ENCODE measurements at regions not wholly inside any gene's neighbourhood (a gene's known extent, or its start where the extent isn't known, plus 50 kb on each side); places are given as distances from the start of the nearest gene placed in this dataset.
"Not testable (repeated sequence)": the region's sequence is repeated elsewhere in the genome, so short reads cannot be mapped to it uniquely, and the experiment has no call there.

DNA sequence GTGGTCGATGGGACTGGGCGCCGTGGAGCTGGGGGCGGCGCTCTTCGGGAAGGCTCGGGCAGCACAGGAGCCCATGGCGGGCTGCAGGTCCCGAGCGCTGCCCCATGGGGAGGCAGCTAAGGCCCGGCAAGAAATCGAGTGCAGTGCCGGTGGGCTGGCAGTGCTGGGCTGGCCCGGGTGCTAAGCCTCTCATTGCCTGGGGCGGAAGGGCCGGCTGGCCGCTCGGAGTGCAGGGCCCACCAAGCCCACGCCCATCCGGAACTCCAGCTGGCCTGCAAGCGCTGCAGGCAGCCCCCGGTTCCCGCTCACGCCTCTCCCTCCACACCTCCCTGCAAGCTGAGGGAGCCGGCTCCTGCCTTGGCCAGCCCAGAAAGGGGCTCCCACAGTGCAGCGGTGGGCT lies 748.4 kb upstream of the NRXN1 start:
- Histone ChIP-seq H3K4me3 (ENCODE audit: control insufficient read depth in 2 of 3, extremely low read depth in 1 of 3, insufficient read depth in 2 of 3, low read depth in 1 of 3, low read length in 3 of 3) (no peak overlapping the region), H3K9ac (ENCODE audit: control insufficient read depth, extremely low read depth, insufficient read depth, low read length) (no peak overlapping the region), H3K4me2 (ENCODE audit: control insufficient read depth, extremely low read depth, insufficient read depth, low read depth, low read length) (no peak overlapping the region), H3K27me3 (ENCODE audit: control insufficient read depth, extremely low read depth, insufficient read depth, low read length) (no peaks in the 10 kb centered on the region), H4K20me1 (ENCODE audit: control insufficient read depth, extremely low read depth, insufficient read depth, low read length) (no peaks in the 10 kb centered on the region), H3K9me3 (ENCODE audit: control insufficient read depth, low read depth, low read length) (no peaks in the 10 kb centered on the region), H3K9me1 (ENCODE audit: control insufficient read depth, extremely low read depth, insufficient read depth, low read length) (no peaks in the 10 kb centered on the region), H3K4me1 (ENCODE audit: control insufficient read depth, extremely low read depth, insufficient read depth, low read length) (no peaks in the 10 kb centered on the region), H3K79me2 (ENCODE audit: control insufficient read depth, insufficient read depth, low read length) (no peaks in the 10 kb centered on the region), H2AFZ (ENCODE audit: control insufficient read depth, low read length) (no peak overlapping the region), H3K36me3 (ENCODE audit: control insufficient read depth in 2 of 2, extremely low read depth in 1 of 2, insufficient read depth in 2 of 2, low read length in 2 of 2) (no peaks in the 10 kb centered on the region), H3K27ac (ENCODE audit: control insufficient read depth, insufficient read depth, low read length) (no peak overlapping the region)
- TF ChIP-seq, protein P1, sequence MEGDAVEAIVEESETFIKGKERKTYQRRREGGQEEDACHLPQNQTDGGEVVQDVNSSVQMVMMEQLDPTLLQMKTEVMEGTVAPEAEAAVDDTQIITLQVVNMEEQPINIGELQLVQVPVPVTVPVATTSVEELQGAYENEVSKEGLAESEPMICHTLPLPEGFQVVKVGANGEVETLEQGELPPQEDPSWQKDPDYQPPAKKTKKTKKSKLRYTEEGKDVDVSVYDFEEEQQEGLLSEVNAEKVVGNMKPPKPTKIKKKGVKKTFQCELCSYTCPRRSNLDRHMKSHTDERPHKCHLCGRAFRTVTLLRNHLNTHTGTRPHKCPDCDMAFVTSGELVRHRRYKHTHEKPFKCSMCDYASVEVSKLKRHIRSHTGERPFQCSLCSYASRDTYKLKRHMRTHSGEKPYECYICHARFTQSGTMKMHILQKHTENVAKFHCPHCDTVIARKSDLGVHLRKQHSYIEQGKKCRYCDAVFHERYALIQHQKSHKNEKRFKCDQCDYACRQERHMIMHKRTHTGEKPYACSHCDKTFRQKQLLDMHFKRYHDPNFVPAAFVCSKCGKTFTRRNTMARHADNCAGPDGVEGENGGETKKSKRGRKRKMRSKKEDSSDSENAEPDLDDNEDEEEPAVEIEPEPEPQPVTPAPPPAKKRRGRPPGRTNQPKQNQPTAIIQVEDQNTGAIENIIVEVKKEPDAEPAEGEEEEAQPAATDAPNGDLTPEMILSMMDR (optimal IDR thresholded peaks at IDR 0.05 in 1 of 3, IDR thresholded peaks at IDR 0.05 in 1 of 3, conservative IDR thresholded peaks at IDR 0.05 in 1 of 3; ENCODE audit: extremely low read depth in 1 of 3, insufficient read depth in 2 of 3, low read length in 3 of 3): no peak
- TF ChIP-seq EZH2 (IDR thresholded peaks at IDR 0.05; ENCODE audit: low read length): no peak
- FAIRE-seq: no peak
- no peak for DNase-seq (ENCODE audit: low read depth, low spot score)
- dilution Hi-C loops (cut with MboI; ENCODE audit: extremely low pct_ligation_motif_present, low sequenced_read_pairs): no loop called here

DNA sequence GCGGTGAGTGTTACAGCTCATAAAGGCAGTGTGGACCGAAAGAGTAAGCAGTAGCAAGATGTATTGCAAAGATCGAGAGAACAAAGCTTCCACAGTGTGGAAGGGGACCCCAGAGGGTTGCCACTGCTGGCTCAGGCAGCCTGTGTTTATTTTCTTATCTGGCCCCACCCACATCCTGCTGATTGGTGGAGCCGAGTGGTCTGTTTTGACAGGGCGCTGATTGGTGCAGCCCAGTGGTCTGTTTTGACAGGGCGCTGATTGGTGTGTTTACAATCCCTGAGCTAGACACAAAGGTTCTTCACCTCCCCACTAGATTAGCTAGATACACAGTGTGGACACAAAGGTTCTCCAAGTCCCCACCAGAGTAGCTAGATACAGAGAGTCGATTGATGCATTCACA lies 747.8 kb upstream of the NRXN1 start:
- H3K27me3 ChIP-seq (ENCODE audit: control insufficient read depth, extremely low read depth, insufficient read depth, low read length); H3K9me1 ChIP-seq (ENCODE audit: control insufficient read depth, extremely low read depth, insufficient read depth, low read length); H3K36me3 ChIP-seq (ENCODE audit: control insufficient read depth in 2 of 2, extremely low read depth in 1 of 2, insufficient read depth in 2 of 2, low read length in 2 of 2): not testable (repeated sequence)

DNA sequence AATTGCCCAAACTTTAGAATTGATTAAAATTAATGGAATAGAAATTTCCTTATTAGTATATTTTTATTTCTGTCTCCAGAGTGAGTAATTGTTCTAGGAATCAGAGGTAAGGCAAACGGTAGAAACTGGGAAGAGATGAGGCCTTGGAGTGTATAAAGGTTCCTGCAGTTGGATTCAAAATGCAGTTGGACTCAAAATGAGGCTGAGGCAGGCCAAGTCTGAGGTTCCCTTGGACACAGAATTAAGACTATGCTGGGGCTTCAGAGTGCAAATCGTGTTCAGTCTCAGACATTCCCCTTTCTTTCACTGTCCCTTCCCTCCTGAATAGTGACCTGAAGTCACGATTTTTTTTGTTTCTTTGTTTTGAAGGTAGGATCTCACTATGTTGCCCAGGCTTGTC lies 746.9 kb upstream of the NRXN1 start:
- Histone ChIP-seq H3K4me3 (ENCODE audit: control insufficient read depth in 2 of 3, extremely low read depth in 1 of 3, insufficient read depth in 2 of 3, low read depth in 1 of 3, low read length in 3 of 3) (no peak overlapping the region), H3K79me2 (ENCODE audit: control insufficient read depth, insufficient read depth, low read length) (no peaks in the 10 kb centered on the region), H3K27me3 (ENCODE audit: control insufficient read depth, extremely low read depth, insufficient read depth, low read length) (no peaks in the 10 kb centered on the region), H3K4me2 (ENCODE audit: control insufficient read depth, extremely low read depth, insufficient read depth, low read depth, low read length) (no peak overlapping the region), H3K9me1 (ENCODE audit: control insufficient read depth, extremely low read depth, insufficient read depth, low read length) (no peaks in the 10 kb centered on the region), H3K9ac (ENCODE audit: control insufficient read depth, extremely low read depth, insufficient read depth, low read length) (no peak overlapping the region), H2AFZ (ENCODE audit: control insufficient read depth, low read length) (no peak overlapping the region), H3K27ac (ENCODE audit: control insufficient read depth, insufficient read depth, low read length) (no peak overlapping the region), H3K9me3 (ENCODE audit: control insufficient read depth, low read depth, low read length) (no peaks in the 10 kb centered on the region), H4K20me1 (ENCODE audit: control insufficient read depth, extremely low read depth, insufficient read depth, low read length) (no peaks in the 10 kb centered on the region), H3K36me3 (ENCODE audit: control insufficient read depth in 2 of 2, extremely low read depth in 1 of 2, insufficient read depth in 2 of 2, low read length in 2 of 2) (no peaks in the 10 kb centered on the region), H3K4me1 (ENCODE audit: control insufficient read depth, extremely low read depth, insufficient read depth, low read length) (no peaks in the 10 kb centered on the region)
- dilution Hi-C loops (cut with MboI; ENCODE audit: extremely low pct_ligation_motif_present, low sequenced_read_pairs): no loop called here
- DNase-seq (ENCODE audit: low read depth, low spot score) (no peak), FAIRE-seq (no peak)
- no peak for TF ChIP-seq EZH2 (IDR thresholded peaks at IDR 0.05; ENCODE audit: low read length)
- TF ChIP-seq, protein P1 (optimal IDR thresholded peaks at IDR 0.05 in 1 of 3, IDR thresholded peaks at IDR 0.05 in 1 of 3, conservative IDR thresholded peaks at IDR 0.05 in 1 of 3; ENCODE audit: extremely low read depth in 1 of 3, insufficient read depth in 2 of 3, low read length in 3 of 3): no peak

More for the DNA sequence above, 747.8 kb upstream of the NRXN1 start:
- dilution Hi-C loops (cut with MboI; ENCODE audit: extremely low pct_ligation_motif_present, low sequenced_read_pairs); H3K4me1 ChIP-seq (ENCODE audit: control insufficient read depth, extremely low read depth, insufficient read depth, low read length); H3K4me3 ChIP-seq (ENCODE audit: control insufficient read depth in 2 of 3, extremely low read depth in 1 of 3, insufficient read depth in 2 of 3, low read depth in 1 of 3, low read length in 3 of 3); H3K79me2 ChIP-seq (ENCODE audit: control insufficient read depth, insufficient read depth, low read length); H3K9ac ChIP-seq (ENCODE audit: control insufficient read depth, extremely low read depth, insufficient read depth, low read length); DNase-seq (ENCODE audit: low read depth, low spot score); FAIRE-seq; H4K20me1 ChIP-seq (ENCODE audit: control insufficient read depth, extremely low read depth, insufficient read depth, low read length); H2AFZ ChIP-seq (ENCODE audit: control insufficient read depth, low read length); H3K27ac ChIP-seq (ENCODE audit: control insufficient read depth, insufficient read depth, low read length); H3K4me2 ChIP-seq (ENCODE audit: control insufficient read depth, extremely low read depth, insufficient read depth, low read depth, low read length); H3K9me3 ChIP-seq (ENCODE audit: control insufficient read depth, low read depth, low read length): not testable (repeated sequence)

DNA sequence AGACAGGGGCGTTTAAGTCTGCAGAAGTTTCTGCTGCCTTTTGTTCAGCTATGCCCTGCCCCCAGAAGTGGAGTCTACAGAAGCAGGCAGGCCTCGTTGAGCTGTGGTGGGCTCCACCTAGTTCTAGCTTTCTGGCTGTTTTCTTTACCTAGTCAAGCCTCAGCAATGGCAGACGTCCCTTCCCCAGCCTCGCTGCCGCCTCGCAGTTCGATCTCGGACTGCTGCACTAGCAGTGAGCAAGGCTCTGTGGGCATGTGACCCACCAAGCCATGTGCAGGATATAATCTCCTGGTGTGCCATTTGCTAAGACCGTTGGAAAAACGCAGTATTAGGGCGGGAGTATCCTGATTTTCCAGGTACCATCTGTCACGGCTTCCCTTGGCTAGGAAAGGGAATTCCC lies 742.7 kb upstream of the NRXN1 start:
- H3K27me3 ChIP-seq (ENCODE audit: control insufficient read depth, extremely low read depth, insufficient read depth, low read length); dilution Hi-C loops (cut with MboI; ENCODE audit: extremely low pct_ligation_motif_present, low sequenced_read_pairs); H3K9me1 ChIP-seq (ENCODE audit: control insufficient read depth, extremely low read depth, insufficient read depth, low read length); FAIRE-seq; H3K36me3 ChIP-seq (ENCODE audit: control insufficient read depth in 2 of 2, extremely low read depth in 1 of 2, insufficient read depth in 2 of 2, low read length in 2 of 2); H3K9me3 ChIP-seq (ENCODE audit: control insufficient read depth, low read depth, low read length); H3K4me2 ChIP-seq (ENCODE audit: control insufficient read depth, extremely low read depth, insufficient read depth, low read depth, low read length); DNase-seq (ENCODE audit: low read depth, low spot score); H2AFZ ChIP-seq (ENCODE audit: control insufficient read depth, low read length); H3K79me2 ChIP-seq (ENCODE audit: control insufficient read depth, insufficient read depth, low read length); H3K4me3 ChIP-seq (ENCODE audit: control insufficient read depth in 2 of 3, extremely low read depth in 1 of 3, insufficient read depth in 2 of 3, low read depth in 1 of 3, low read length in 3 of 3); H3K27ac ChIP-seq (ENCODE audit: control insufficient read depth, insufficient read depth, low read length); H4K20me1 ChIP-seq (ENCODE audit: control insufficient read depth, extremely low read depth, insufficient read depth, low read length); H3K9ac ChIP-seq (ENCODE audit: control insufficient read depth, extremely low read depth, insufficient read depth, low read length); H3K4me1 ChIP-seq (ENCODE audit: control insufficient read depth, extremely low read depth, insufficient read depth, low read length): not testable (repeated sequence)
